ENCODE measurements at regions not wholly inside any gene's neighbourhood (a gene's known extent, or its start where the extent isn't known, plus 50 kb on each side); places are given as distances from the start of the nearest gene placed in this dataset.
"Not testable (repeated sequence)": the region's sequence is repeated elsewhere in the genome, so short reads cannot be mapped to it uniquely, and the experiment has no call there.

- no peak overlapping the region for H3K27ac Mint-ChIP-seq
- no peaks in the 10 kb centered on the region for H3K36me3 Mint-ChIP-seq (ENCODE audit: low read depth)
- H3K4me1 Mint-ChIP-seq = no peaks in the 10 kb centered on the region
- H3K27me3 Mint-ChIP-seq (ENCODE audit: low read depth) = no peaks in the 10 kb centered on the region
- H3K4me3 Mint-ChIP-seq = no peak overlapping the region
- H3K9me3 Mint-ChIP-seq = no peaks in the 10 kb centered on the region
- TF ChIP-seq CTCF (IDR thresholded peaks at IDR 0.05; ENCODE audit: unreplicated experiment in 3 of 3) = no peak
Measured at GRCh38 chr4:126512979-126513378, 1119.8 kb upstream of the INTU start.

DNA sequence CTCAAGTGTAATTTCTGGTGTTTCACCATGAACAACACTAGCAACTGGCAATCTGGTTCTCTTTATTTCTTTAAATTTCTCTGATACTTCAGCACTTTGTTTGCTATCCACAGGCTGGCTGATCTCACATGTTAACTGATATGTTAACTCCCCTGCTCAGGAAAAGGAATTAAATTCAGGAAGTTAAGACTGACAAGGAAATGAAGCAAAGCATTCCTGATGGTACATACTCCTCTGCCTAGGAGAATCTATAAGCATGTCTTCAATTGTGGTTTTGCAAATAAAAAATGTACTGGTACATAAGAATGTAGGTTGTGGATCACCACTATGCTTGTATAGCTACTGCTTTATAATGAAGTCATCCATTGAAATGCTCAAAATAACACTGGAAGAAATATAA is 1119.2 kb upstream of the INTU start:
- H3K36me3 Mint-ChIP-seq (ENCODE audit: low read depth) = no peaks in the 10 kb centered on the region
- H3K27me3 Mint-ChIP-seq (ENCODE audit: low read depth) = no peaks in the 10 kb centered on the region
- no peak overlapping the region for H3K4me3 Mint-ChIP-seq
- no peak overlapping the region for H3K27ac Mint-ChIP-seq
- TF ChIP-seq CTCF (IDR thresholded peaks at IDR 0.05; ENCODE audit: unreplicated experiment in 3 of 3) = no peak
- H3K4me1 Mint-ChIP-seq = no peaks in the 10 kb centered on the region
- H3K9me3 Mint-ChIP-seq = no peaks in the 10 kb centered on the region

- Mint-ChIP-seq H3K4me3 (no peak overlapping the region), H3K36me3 (ENCODE audit: low read depth) (no peaks in the 10 kb centered on the region), H3K4me1 (no peaks in the 10 kb centered on the region), H3K27ac (no peak overlapping the region), H3K27me3 (ENCODE audit: low read depth) (no peaks in the 10 kb centered on the region), H3K9me3 (peaks cover 11% of the 10 kb centered on the region)
- TF ChIP-seq CTCF (IDR thresholded peaks at IDR 0.05; ENCODE audit: unreplicated experiment in 3 of 3) = no peak
Measured at GRCh38 chr4:126520731-126521130, 1112.0 kb upstream of the INTU start.

GRCh38 chr4:126525400-126525799 is 1107.4 kb upstream of the INTU start:
- not testable (repeated sequence) for H3K27ac Mint-ChIP-seq, H3K4me1 Mint-ChIP-seq

DNA sequence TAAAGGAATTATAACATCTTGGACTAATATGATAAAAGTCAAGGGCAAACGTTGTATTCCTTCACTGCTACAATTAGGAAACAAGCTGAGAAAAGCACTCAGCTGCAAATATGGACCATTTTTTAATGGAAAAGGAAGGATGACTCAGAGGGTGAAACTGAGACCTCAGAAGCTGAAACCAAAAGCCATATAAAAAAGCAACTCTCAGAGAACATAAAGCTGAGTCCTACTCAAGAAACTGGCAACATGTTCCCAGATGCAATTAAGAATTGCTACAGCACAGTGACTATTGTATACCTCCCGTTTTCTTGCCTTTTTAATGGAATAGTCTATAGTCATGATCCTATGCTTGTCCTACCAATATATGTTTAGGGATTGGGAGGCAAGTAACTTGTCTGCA is 1106.4 kb upstream of the INTU start:
- Mint-ChIP-seq H3K27me3 (ENCODE audit: low read depth) (no peaks in the 10 kb centered on the region), H3K36me3 (ENCODE audit: low read depth) (no peaks in the 10 kb centered on the region), H3K4me3 (no peak overlapping the region)

More at GRCh38 chr4:126525400-126525799, 1107.4 kb upstream of the INTU start:
- not testable (repeated sequence) for H3K4me3 Mint-ChIP-seq; H3K36me3 Mint-ChIP-seq (ENCODE audit: low read depth); H3K27me3 Mint-ChIP-seq (ENCODE audit: low read depth)
- peaks cover 29% of the 10 kb centered on the region for H3K9me3 Mint-ChIP-seq

GRCh38 chr4:126529997-126530396 is 1102.8 kb upstream of the INTU start:
- Mint-ChIP-seq H3K36me3 (ENCODE audit: low read depth) (no peaks in the 10 kb centered on the region), H3K9me3 (peaks cover 22% of the 10 kb centered on the region), H3K27me3 (ENCODE audit: low read depth) (no peaks in the 10 kb centered on the region), H3K4me1 (peaks cover 10% of the 10 kb centered on the region), H3K4me3 (no peak overlapping the region), H3K27ac (no peak overlapping the region)
- TF ChIP-seq CTCF (IDR thresholded peaks at IDR 0.05; ENCODE audit: unreplicated experiment in 3 of 3) = no peak

More for the DNA sequence above, 1106.4 kb upstream of the INTU start:
- peaks cover 29% of the 10 kb centered on the region for H3K9me3 Mint-ChIP-seq
- H3K27ac Mint-ChIP-seq = no peak overlapping the region
- TF ChIP-seq CTCF (IDR thresholded peaks at IDR 0.05; ENCODE audit: unreplicated experiment in 3 of 3) = no peak
- H3K4me1 Mint-ChIP-seq = no peaks in the 10 kb centered on the region

Measured in nephron (organoid).